ENCODE measurements at regions not wholly inside any gene's neighbourhood (a gene's known extent, or its start where the extent isn't known, plus 50 kb on each side); places are given as distances from the start of the nearest gene placed in this dataset.
A peak's percentile ranks its signal among the peaks of the same experiment; 100 is the strongest.

- TF ChIP-seq CTCF (IDR thresholded peaks at IDR 0.05): no peak
- TF ChIP-seq POLR2A (IDR thresholded peaks at IDR 0.05): no peak
- intact Hi-C loops (cut with DNase I): loop anchor here in 5 of 10 donors (2.0 to 10.0 kb wide), 7 partner anchors 61 to 142 kb away; partner anchors contain the start of gene GPC1 (in 2 of the 5)
- H3K27me3 ChIP-seq: no peaks in the 10 kb centered on the region
- ATAC-seq: no peak
- peaks cover 0 to 54% (median 14%) of the 10 kb centered on the region in 12 donors for H3K4me1 ChIP-seq
- no peak for DNase-seq
- H3K36me3 ChIP-seq: no peaks in the 10 kb centered on the region
- 72 to 82% (median 73%) methylated on average over 24 of the region's 24 CpGs for WGBS, 4 donors
- no peaks in the 10 kb centered on the region for H3K9me3 ChIP-seq
- no peak overlapping the region for H3K27ac ChIP-seq
- no peak overlapping the region for H3K4me3 ChIP-seq
These were observed 140.0 kb upstream of the GPC1 start for GRCh38 chr2:240295256-240296103.

- intact Hi-C loops (cut with DNase I): loop anchor here in 5 of 10 donors (2.0 to 10.0 kb wide), 7 partner anchors 61 to 141 kb away; partner anchors contain the start of gene GPC1 (in 2 of the 5)
- peaks cover 0 to 54% (median 14%) of the 10 kb centered on the region in 12 donors for H3K4me1 ChIP-seq
- 79 to 90% (median 84%) methylated on average over 11 of the region's 11 CpGs for WGBS, 4 donors
- DNase-seq: no peak
- no peak overlapping the region for H3K4me3 ChIP-seq
- H3K27me3 ChIP-seq: peaks cover 0 to 3% (median 0%) of the 10 kb centered on the region in 9 donors
- TF ChIP-seq POLR2A (IDR thresholded peaks at IDR 0.05): no peak
- no peak for TF ChIP-seq CTCF (IDR thresholded peaks at IDR 0.05)
- H3K36me3 ChIP-seq: no peaks in the 10 kb centered on the region
- no peaks in the 10 kb centered on the region for H3K9me3 ChIP-seq
- ATAC-seq: no peak
- no peak overlapping the region for H3K27ac ChIP-seq
These were observed 139.4 kb upstream of the GPC1 start for GRCh38 chr2:240296104-240296406.

DNA sequence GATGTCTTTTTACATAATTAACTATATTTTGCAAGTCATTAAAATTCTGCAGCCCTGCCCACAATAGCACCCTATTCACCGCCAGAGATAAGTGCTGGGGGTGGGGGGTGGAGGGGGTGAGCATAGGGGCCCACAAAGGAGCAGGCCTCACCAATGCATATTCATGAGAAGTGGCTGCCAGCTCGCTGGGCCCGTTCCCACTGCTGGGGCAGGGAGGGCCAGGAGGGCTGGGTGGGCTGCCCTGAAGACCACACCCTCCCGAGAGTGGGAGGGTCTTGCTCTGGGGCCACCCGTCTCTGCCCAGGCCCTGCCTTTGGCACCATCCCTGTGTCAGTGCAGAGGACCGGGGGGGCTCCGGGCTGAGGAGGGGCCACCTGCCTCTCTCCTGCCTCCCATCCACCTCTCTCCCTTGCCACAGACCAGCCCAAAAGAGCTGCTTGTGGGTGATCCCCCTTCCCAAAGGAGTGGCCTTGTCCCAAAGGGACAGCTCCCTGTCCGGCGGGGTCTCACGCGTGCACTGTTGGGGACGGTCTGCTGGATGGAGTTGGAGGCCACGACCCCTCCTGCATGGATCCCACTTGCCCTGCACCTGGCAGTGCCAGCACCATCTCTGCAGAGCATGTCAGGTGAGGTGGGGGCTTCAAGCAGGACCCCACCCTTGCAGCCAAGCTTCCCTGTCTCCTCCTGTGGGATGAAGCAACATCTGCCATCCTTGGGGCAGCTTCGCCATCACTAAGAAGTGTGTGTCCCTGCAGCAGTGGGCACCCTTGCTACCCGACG lies 138.8 kb upstream of the GPC1 start:
- H3K4me1 ChIP-seq: peaks cover 0 to 54% (median 14%) of the 10 kb centered on the region in 12 donors
- DNase-seq (no peak), ATAC-seq (peak in 2 of 4 donors; percentile 1 to 6)
- TF ChIP-seq CTCF (IDR thresholded peaks at IDR 0.05) (no peak), POLR2A (IDR thresholded peaks at IDR 0.05) (no peak)
- H3K27me3 ChIP-seq: peaks cover 0 to 3% (median 0%) of the 10 kb centered on the region in 9 donors
- H3K36me3 ChIP-seq: no peaks in the 10 kb centered on the region
- H3K27ac ChIP-seq: peak overlapping the region in 3 of 12 donors; percentile 41 to 64 (median 48)
- H3K4me3 ChIP-seq: no peak overlapping the region
- intact Hi-C loops (cut with DNase I): loop anchor here in 6 of 10 donors (1.0 to 10.0 kb wide), 9 partner anchors 60 to 141 kb away; partner anchors contain the start of gene GPC1 (in 2 of the 6)
- WGBS, 4 donors: 65 to 74% (median 70%) methylated on average over 9 to 16 of the region's 16 CpGs
- no peaks in the 10 kb centered on the region for H3K9me3 ChIP-seq

All from heart left ventricle (tissue), 16 donors.